ENCODE measurements at regions not wholly inside any gene's neighbourhood (a gene's known extent, or its start where the extent isn't known, plus 50 kb on each side); places are given as distances from the start of the nearest gene placed in this dataset.

DNA sequence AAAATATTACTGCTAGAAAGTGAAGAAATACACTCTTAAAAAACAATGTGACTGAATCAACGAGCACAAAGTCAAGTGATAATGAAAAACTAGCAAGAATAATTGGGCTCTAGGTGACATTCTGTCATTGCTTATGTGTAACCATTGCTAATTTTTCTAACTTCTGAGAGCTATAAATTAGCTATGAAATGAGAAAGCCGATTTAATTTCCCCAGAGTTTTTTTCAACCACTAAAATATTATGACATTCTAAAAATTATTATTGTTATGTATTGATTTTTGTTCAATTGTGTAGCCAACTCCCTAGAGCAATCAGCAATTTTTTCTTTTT is 458.6 kb upstream of the ATXN8OS start:
- no peak for TF ChIP-seq FOXK2 (conservative IDR thresholded peaks at IDR 0.05 in 1 of 2, IDR thresholded peaks at IDR 0.05 in 1 of 2; ENCODE audit: low read depth in 2 of 2)
- TF ChIP-seq, protein P1, sequence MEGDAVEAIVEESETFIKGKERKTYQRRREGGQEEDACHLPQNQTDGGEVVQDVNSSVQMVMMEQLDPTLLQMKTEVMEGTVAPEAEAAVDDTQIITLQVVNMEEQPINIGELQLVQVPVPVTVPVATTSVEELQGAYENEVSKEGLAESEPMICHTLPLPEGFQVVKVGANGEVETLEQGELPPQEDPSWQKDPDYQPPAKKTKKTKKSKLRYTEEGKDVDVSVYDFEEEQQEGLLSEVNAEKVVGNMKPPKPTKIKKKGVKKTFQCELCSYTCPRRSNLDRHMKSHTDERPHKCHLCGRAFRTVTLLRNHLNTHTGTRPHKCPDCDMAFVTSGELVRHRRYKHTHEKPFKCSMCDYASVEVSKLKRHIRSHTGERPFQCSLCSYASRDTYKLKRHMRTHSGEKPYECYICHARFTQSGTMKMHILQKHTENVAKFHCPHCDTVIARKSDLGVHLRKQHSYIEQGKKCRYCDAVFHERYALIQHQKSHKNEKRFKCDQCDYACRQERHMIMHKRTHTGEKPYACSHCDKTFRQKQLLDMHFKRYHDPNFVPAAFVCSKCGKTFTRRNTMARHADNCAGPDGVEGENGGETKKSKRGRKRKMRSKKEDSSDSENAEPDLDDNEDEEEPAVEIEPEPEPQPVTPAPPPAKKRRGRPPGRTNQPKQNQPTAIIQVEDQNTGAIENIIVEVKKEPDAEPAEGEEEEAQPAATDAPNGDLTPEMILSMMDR (IDR thresholded peaks at IDR 0.05 in 2 of 3, conservative IDR thresholded peaks at IDR 0.05 in 1 of 3; ENCODE audit: insufficient read depth in 2 of 3, low read depth in 1 of 3, low read length in 3 of 3): no peak
- TF ChIP-seq, protein P2, sequence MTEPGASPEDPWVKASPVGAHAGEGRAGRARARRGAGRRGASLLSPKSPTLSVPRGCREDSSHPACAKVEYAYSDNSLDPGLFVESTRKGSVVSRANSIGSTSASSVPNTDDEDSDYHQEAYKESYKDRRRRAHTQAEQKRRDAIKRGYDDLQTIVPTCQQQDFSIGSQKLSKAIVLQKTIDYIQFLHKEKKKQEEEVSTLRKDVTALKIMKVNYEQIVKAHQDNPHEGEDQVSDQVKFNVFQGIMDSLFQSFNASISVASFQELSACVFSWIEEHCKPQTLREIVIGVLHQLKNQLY (CRISPR knock-in tag; conservative IDR thresholded peaks at IDR 0.05): no peak

Measured in K562 (cell line).